ENCODE measurements at regions not wholly inside any gene's neighbourhood (a gene's known extent, or its start where the extent isn't known, plus 50 kb on each side); places are given as distances from the start of the nearest gene placed in this dataset.
"Not testable (repeated sequence)": the region's sequence is repeated elsewhere in the genome, so short reads cannot be mapped to it uniquely, and the experiment has no call there.

DNA sequence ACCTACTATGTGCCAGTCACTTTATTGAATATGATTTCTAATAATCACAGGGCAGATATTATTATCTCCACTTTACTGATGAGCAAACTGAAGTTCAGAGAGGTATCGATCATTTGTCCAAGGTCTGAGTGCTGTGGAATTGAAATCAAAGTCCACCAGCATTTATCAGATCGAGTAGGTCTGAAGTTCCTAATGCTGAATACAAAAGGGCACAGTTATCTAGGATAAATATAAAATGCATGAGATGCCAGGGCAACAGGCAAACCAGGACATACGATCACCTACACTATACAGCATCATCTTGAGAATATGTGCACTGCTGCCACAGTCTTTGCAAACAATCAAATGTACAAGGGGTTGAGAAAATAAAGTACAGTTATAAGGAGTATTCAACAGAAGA is 57.2 kb upstream of the SH3RF1 start:
- H3K14ac ChIP-seq (ENCODE audit: low read length in 2 of 2), result no peak overlapping the region
- no peak overlapping the region for H2BK5ac ChIP-seq (ENCODE audit: low read depth, low read length, poor library complexity, severe bottlenecking)
- no peak for DNase-seq
- H3K4me3 ChIP-seq (ENCODE audit: insufficient read depth in 1 of 2, low read depth in 1 of 2, low read length in 2 of 2), result no peak overlapping the region
- no peak overlapping the region for H2BK12ac ChIP-seq (ENCODE audit: low read length in 2 of 2)
- H2BK15ac ChIP-seq (ENCODE audit: low read depth, poor library complexity, severe bottlenecking), result no peak overlapping the region
- H3K4me1 ChIP-seq (ENCODE audit: control insufficient read depth, insufficient read depth, low read depth, low read length), result no peaks in the 10 kb centered on the region
- H2AK5ac ChIP-seq (ENCODE audit: low read length, severe bottlenecking), result no peak overlapping the region
- no peaks in the 10 kb centered on the region for H3K27me3 ChIP-seq (ENCODE audit: control insufficient read depth in 1 of 2, insufficient read depth in 1 of 2, low read length in 2 of 2)
- WGBS, result 100% methylated on average over 1 of the region's 3 CpGs
- H3K18ac ChIP-seq (ENCODE audit: low read depth in 1 of 2, low read length in 2 of 2), result no peak overlapping the region
- no peak overlapping the region for H3K9ac ChIP-seq (ENCODE audit: low read length)
- H3K23ac ChIP-seq (ENCODE audit: low read length in 2 of 2), result no peak overlapping the region
- no peak overlapping the region for H2BK120ac ChIP-seq (ENCODE audit: low read depth, low read length)
- no peak overlapping the region for H3K4me2 ChIP-seq (ENCODE audit: low read length, poor library complexity, severe bottlenecking)
- H4K91ac ChIP-seq (ENCODE audit: low read length), result no peak overlapping the region
- H2AFZ ChIP-seq (ENCODE audit: low read depth, low read length), result no peak overlapping the region
- no peaks in the 10 kb centered on the region for H3K79me1 ChIP-seq (replicated peaks; ENCODE audit: low read length, poor library complexity, severe bottlenecking)
- no peak overlapping the region for H3K27ac ChIP-seq (ENCODE audit: low read length, poor library complexity, severe bottlenecking)
- no peaks in the 10 kb centered on the region for H3K36me3 ChIP-seq (ENCODE audit: control insufficient read depth in 1 of 2, insufficient read depth in 2 of 2, low read depth in 1 of 2, low read length in 2 of 2)
- H4K8ac ChIP-seq (ENCODE audit: low read length), result no peak overlapping the region
- no peaks in the 10 kb centered on the region for H3K9me3 ChIP-seq (ENCODE audit: control insufficient read depth, low read length)
- no peak overlapping the region for H3K4ac ChIP-seq (ENCODE audit: low read depth in 1 of 2, low read length in 2 of 2)

DNA sequence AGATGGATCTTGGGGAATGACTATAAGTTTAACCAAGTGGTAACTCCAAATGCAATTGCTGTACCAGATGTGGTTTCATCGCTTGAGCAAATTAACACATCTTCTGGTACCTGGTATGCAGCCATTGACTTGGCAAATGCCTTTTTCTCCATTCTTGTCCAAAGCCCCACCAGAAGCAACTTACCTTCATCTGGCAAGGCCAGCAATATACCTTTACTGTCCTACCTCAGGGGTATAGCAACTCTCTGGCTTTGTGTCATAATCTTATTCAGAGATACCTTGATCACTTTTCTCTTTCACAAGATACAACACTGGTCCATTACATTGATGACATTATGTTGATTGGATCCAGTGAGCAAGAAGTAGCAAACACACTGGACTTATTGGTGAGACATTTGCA is 53.2 kb upstream of the SH3RF1 start:
- not testable (repeated sequence) for H2AFZ ChIP-seq (ENCODE audit: low read depth, low read length); H4K91ac ChIP-seq (ENCODE audit: low read length); H2AK5ac ChIP-seq (ENCODE audit: low read length, severe bottlenecking); H3K36me3 ChIP-seq (ENCODE audit: control insufficient read depth in 1 of 2, insufficient read depth in 2 of 2, low read depth in 1 of 2, low read length in 2 of 2); H3K23ac ChIP-seq (ENCODE audit: low read length in 2 of 2); H2BK12ac ChIP-seq (ENCODE audit: low read length in 2 of 2); H3K4ac ChIP-seq (ENCODE audit: low read depth in 1 of 2, low read length in 2 of 2); H3K79me1 ChIP-seq (replicated peaks; ENCODE audit: low read length, poor library complexity, severe bottlenecking); H3K27ac ChIP-seq (ENCODE audit: low read length, poor library complexity, severe bottlenecking); H3K4me1 ChIP-seq (ENCODE audit: control insufficient read depth, insufficient read depth, low read depth, low read length); H3K14ac ChIP-seq (ENCODE audit: low read length in 2 of 2); H3K9ac ChIP-seq (ENCODE audit: low read length); H2BK15ac ChIP-seq (ENCODE audit: low read depth, poor library complexity, severe bottlenecking); DNase-seq; H2BK5ac ChIP-seq (ENCODE audit: low read depth, low read length, poor library complexity, severe bottlenecking); H4K8ac ChIP-seq (ENCODE audit: low read length); H3K4me2 ChIP-seq (ENCODE audit: low read length, poor library complexity, severe bottlenecking); H3K4me3 ChIP-seq (ENCODE audit: insufficient read depth in 1 of 2, low read depth in 1 of 2, low read length in 2 of 2); H2BK120ac ChIP-seq (ENCODE audit: low read depth, low read length); H3K27me3 ChIP-seq (ENCODE audit: control insufficient read depth in 1 of 2, insufficient read depth in 1 of 2, low read length in 2 of 2); H3K9me3 ChIP-seq (ENCODE audit: control insufficient read depth, low read length); H3K18ac ChIP-seq (ENCODE audit: low read depth in 1 of 2, low read length in 2 of 2)
- 100% methylated on average over 1 of the region's 1 CpG for WGBS

DNA sequence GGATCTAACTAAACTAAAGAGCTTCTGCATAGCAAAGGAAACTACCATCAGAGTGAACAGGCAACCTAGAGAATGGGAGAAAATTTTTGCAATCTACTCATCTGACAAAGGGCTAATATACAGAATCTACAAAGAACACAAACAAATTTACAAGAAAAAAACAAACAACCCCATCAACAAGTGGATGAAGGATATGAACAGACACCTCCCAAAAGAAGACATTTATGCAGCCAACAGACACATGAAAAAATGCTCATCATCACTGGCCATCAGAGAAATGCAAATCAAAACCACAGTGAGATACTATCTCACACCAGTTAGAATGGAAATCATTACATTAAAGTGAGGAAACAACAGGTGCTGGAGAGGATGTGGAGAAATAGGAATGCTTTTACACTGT is 52.1 kb upstream of the SH3RF1 start:
- not testable (repeated sequence) for DNase-seq; H3K4ac ChIP-seq (ENCODE audit: low read depth in 1 of 2, low read length in 2 of 2); H4K8ac ChIP-seq (ENCODE audit: low read length)

More for the DNA sequence above, 52.1 kb upstream of the SH3RF1 start:
- H4K91ac ChIP-seq (ENCODE audit: low read length); H2AFZ ChIP-seq (ENCODE audit: low read depth, low read length); H2BK5ac ChIP-seq (ENCODE audit: low read depth, low read length, poor library complexity, severe bottlenecking); H2AK5ac ChIP-seq (ENCODE audit: low read length, severe bottlenecking); H2BK15ac ChIP-seq (ENCODE audit: low read depth, poor library complexity, severe bottlenecking); H2BK120ac ChIP-seq (ENCODE audit: low read depth, low read length); H3K4me2 ChIP-seq (ENCODE audit: low read length, poor library complexity, severe bottlenecking); H3K14ac ChIP-seq (ENCODE audit: low read length in 2 of 2); H3K9me3 ChIP-seq (ENCODE audit: control insufficient read depth, low read length); H3K23ac ChIP-seq (ENCODE audit: low read length in 2 of 2); H3K79me1 ChIP-seq (replicated peaks; ENCODE audit: low read length, poor library complexity, severe bottlenecking); H3K18ac ChIP-seq (ENCODE audit: low read depth in 1 of 2, low read length in 2 of 2); H3K27me3 ChIP-seq (ENCODE audit: control insufficient read depth in 1 of 2, insufficient read depth in 1 of 2, low read length in 2 of 2); H3K9ac ChIP-seq (ENCODE audit: low read length); H2BK12ac ChIP-seq (ENCODE audit: low read length in 2 of 2); H3K36me3 ChIP-seq (ENCODE audit: control insufficient read depth in 1 of 2, insufficient read depth in 2 of 2, low read depth in 1 of 2, low read length in 2 of 2); H3K27ac ChIP-seq (ENCODE audit: low read length, poor library complexity, severe bottlenecking); H3K4me3 ChIP-seq (ENCODE audit: insufficient read depth in 1 of 2, low read depth in 1 of 2, low read length in 2 of 2); H3K4me1 ChIP-seq (ENCODE audit: control insufficient read depth, insufficient read depth, low read depth, low read length): not testable (repeated sequence)
